ENCODE measurements at regions not wholly inside any gene's neighbourhood (a gene's known extent, or its start where the extent isn't known, plus 50 kb on each side); places are given as distances from the start of the nearest gene placed in this dataset.

GRCh38 chr4:125511715-125512114 lies 197.0 kb downstream of the FAT4 start:
- TF ChIP-seq CTCF (IDR thresholded peaks at IDR 0.05; ENCODE audit: low read depth, low read length, missing input control) (no peak), ATF3 (IDR thresholded peaks at IDR 0.05) (no peak), JUND (IDR thresholded peaks at IDR 0.05) (no peak), MAX (IDR thresholded peaks at IDR 0.05) (no peak), ZBTB33 (IDR thresholded peaks at IDR 0.05) (no peak), TAF1 (conservative IDR thresholded peaks at IDR 0.05) (no peak), RAD21 (IDR thresholded peaks at IDR 0.05) (no peak), EGR1 (IDR thresholded peaks at IDR 0.05; ENCODE audit: low read depth in 2 of 2) (no peak), FOXA1 (IDR thresholded peaks at IDR 0.05) (no peak), HNF4A (conservative IDR thresholded peaks at IDR 0.05) (peak in 1 of 2 donors; percentile 7), YY1 (IDR thresholded peaks at IDR 0.05) (no peak), GABPA (IDR thresholded peaks at IDR 0.05 in 1 of 2, conservative IDR thresholded peaks at IDR 0.05 in 1 of 2) (no peak), REST (IDR thresholded peaks at IDR 0.05) (no peak), SP1 (IDR thresholded peaks at IDR 0.05) (no peak)
